ENCODE measurements at regions not wholly inside any gene's neighbourhood (a gene's known extent, or its start where the extent isn't known, plus 50 kb on each side); places are given as distances from the start of the nearest gene placed in this dataset.

DNA sequence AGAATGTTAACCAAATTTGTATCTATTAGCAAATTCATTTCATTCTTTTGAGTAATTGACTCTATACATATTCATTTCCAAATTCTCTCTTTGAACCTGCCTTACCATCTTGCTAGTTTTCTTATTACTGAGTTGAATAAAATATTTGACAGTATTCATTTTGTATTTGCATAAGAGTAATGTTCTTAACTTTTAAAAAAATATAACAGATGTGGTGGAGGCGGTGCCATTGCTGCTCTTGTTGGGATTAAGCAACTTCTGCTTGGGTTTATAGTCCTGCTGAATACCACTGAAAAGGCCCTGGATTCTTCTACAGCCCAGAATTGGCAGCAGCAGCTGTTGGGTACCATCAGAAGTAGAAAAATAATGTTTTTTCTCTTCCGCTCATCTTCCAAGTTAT, 148.9 kb upstream of the PEX5L start:
- Mint-ChIP-seq H3K27ac (ENCODE audit: low read depth, unreplicated experiment) (no peak overlapping the region), H3K9me3 (ENCODE audit: unreplicated experiment) (no peaks in the 10 kb centered on the region), H3K36me3 (ENCODE audit: insufficient read depth, unreplicated experiment) (no peaks in the 10 kb centered on the region), H3K4me1 (ENCODE audit: insufficient read depth, unreplicated experiment) (peaks cover 9% of the 10 kb centered on the region), H3K4me3 (ENCODE audit: unreplicated experiment) (no peak overlapping the region), H3K27me3 (ENCODE audit: insufficient read depth, unreplicated experiment) (no peaks in the 10 kb centered on the region)
- POLR2A ChIA-PET = no interaction called here
- CTCF ChIA-PET = no interaction called here
- intact Hi-C loops (cut with micrococcal nuclease) = no loop called here
- DNase-seq (ENCODE audit: unreplicated experiment) = no peak
- TF ChIP-seq, protein P1, sequence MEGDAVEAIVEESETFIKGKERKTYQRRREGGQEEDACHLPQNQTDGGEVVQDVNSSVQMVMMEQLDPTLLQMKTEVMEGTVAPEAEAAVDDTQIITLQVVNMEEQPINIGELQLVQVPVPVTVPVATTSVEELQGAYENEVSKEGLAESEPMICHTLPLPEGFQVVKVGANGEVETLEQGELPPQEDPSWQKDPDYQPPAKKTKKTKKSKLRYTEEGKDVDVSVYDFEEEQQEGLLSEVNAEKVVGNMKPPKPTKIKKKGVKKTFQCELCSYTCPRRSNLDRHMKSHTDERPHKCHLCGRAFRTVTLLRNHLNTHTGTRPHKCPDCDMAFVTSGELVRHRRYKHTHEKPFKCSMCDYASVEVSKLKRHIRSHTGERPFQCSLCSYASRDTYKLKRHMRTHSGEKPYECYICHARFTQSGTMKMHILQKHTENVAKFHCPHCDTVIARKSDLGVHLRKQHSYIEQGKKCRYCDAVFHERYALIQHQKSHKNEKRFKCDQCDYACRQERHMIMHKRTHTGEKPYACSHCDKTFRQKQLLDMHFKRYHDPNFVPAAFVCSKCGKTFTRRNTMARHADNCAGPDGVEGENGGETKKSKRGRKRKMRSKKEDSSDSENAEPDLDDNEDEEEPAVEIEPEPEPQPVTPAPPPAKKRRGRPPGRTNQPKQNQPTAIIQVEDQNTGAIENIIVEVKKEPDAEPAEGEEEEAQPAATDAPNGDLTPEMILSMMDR (IDR thresholded peaks at IDR 0.05; ENCODE audit: unreplicated experiment) = no peak
- no TSS peak for BruUV-seq (replicated peaks)

DNA sequence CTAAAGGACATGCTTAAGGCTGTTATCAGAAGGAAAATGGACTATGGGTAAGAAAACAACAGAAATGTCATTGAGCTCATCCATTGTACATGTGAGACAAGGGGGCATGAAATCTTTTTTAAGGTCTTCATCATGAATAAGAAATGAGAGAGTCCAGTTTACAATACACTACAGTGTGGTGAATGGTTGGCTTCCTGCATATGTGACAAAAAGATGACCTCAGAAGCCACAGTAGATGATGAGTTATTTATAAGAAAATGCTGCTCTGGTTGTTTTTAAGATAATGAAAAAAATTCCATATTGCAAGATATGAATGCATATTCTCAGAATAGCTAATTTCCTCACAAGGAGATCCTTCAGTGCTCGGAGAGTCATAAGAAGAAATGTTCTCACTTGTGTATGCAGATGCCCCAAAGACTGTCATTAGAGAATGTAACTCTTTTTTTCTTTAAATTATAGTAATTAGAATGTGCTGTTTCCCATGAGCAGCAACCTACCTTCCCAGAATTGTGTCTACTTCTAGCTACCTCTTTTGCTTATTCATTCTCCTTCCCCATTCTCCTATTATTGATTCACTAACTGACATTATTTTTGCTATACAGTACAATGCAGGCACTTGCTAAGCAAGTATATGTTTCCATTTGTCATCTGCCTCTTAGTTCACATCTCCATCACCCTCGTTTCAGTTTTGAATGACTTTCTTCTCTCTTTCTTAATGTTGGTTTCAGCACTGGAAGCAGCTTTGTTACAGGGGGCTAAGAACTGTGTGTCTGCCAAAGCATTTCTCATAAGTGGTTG, 152.0 kb upstream of the PEX5L start:
- H3K27ac Mint-ChIP-seq (ENCODE audit: low read depth, unreplicated experiment) = no peak overlapping the region
- no peak overlapping the region for H3K4me3 Mint-ChIP-seq (ENCODE audit: unreplicated experiment)
- TF ChIP-seq, protein P1 (IDR thresholded peaks at IDR 0.05; ENCODE audit: unreplicated experiment) = no peak
- H3K36me3 Mint-ChIP-seq (ENCODE audit: insufficient read depth, unreplicated experiment) = peaks cover 1% of the 10 kb centered on the region
- no peaks in the 10 kb centered on the region for H3K27me3 Mint-ChIP-seq (ENCODE audit: insufficient read depth, unreplicated experiment)
- H3K9me3 Mint-ChIP-seq (ENCODE audit: unreplicated experiment) = no peaks in the 10 kb centered on the region
- peaks cover 5% of the 10 kb centered on the region for H3K4me1 Mint-ChIP-seq (ENCODE audit: insufficient read depth, unreplicated experiment)
- no TSS peak for BruUV-seq (replicated peaks)
- ChIA-PET POLR2A (no interaction called here), CTCF (interaction anchor here (1.0 kb wide), 1 partner anchor 87 kb away, joined by 3 read pairs; no protein-coding TSS in a partner anchor)
- intact Hi-C loops (cut with micrococcal nuclease) = no loop called here
- DNase-seq (ENCODE audit: unreplicated experiment) = no peak

DNA sequence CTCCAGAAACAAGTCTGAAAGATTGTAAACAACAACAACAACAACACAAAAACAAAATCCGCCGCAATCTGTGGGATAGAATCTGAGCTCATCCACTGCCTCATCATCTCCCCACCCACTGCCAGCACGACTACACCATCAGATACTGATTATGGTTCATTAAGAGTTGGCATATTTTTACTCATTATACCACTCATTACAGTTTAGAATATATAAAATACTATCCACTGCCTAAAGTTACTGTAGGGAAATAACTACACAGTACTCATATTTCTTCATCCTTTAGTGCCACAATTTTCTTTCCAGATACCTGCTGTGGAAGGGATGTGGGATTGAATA, 152.5 kb upstream of the PEX5L start:
- intact Hi-C loops (cut with micrococcal nuclease) = no loop called here
- Mint-ChIP-seq H3K27me3 (ENCODE audit: insufficient read depth, unreplicated experiment) (no peaks in the 10 kb centered on the region), H3K36me3 (ENCODE audit: insufficient read depth, unreplicated experiment) (peaks cover 7% of the 10 kb centered on the region), H3K4me1 (ENCODE audit: insufficient read depth, unreplicated experiment) (peaks cover 5% of the 10 kb centered on the region), H3K9me3 (ENCODE audit: unreplicated experiment) (no peaks in the 10 kb centered on the region), H3K27ac (ENCODE audit: low read depth, unreplicated experiment) (no peak overlapping the region), H3K4me3 (ENCODE audit: unreplicated experiment) (no peak overlapping the region)
- BruUV-seq (replicated peaks) = no TSS peak
- POLR2A ChIA-PET = no interaction called here
- TF ChIP-seq, protein P1 (IDR thresholded peaks at IDR 0.05; ENCODE audit: unreplicated experiment) = no peak
- CTCF ChIA-PET = interaction anchor here (1.0 kb wide), 1 partner anchor 87 kb away, joined by 3 read pairs; no protein-coding TSS in a partner anchor
- no peak for DNase-seq (ENCODE audit: unreplicated experiment)

DNA sequence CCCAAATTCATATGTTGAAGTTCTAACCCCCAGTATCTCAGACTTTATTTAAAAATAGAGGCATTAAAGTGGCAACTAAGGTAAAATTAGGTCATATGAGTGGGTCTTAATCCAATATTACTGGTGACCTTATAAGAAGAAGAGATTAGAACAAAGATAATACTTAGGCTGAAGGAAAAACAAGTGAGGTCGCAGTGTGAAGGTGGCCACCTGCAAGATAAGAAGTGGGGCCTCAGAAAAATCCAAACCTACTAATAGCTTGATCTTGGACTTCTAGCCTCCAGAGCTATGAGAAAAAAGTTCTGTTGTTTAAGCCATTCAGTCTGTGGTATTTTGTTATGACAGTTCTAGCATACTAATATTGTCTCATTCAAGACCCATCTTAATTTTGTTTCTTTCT, 159.9 kb upstream of the PEX5L start:
- BruUV-seq (replicated peaks) = no TSS peak
- no peak for DNase-seq (ENCODE audit: unreplicated experiment)
- CTCF ChIA-PET = no interaction called here

More for the DNA sequence above, 159.9 kb upstream of the PEX5L start:
- no peak overlapping the region for H3K4me3 Mint-ChIP-seq (ENCODE audit: unreplicated experiment)
- H3K27me3 Mint-ChIP-seq (ENCODE audit: insufficient read depth, unreplicated experiment) = no peaks in the 10 kb centered on the region
- no peak overlapping the region for H3K27ac Mint-ChIP-seq (ENCODE audit: low read depth, unreplicated experiment)
- POLR2A ChIA-PET = no interaction called here
- TF ChIP-seq, protein P1 (IDR thresholded peaks at IDR 0.05; ENCODE audit: unreplicated experiment) = no peak
- H3K9me3 Mint-ChIP-seq (ENCODE audit: unreplicated experiment) = no peaks in the 10 kb centered on the region
- intact Hi-C loops (cut with micrococcal nuclease) = no loop called here
- peaks cover 7% of the 10 kb centered on the region for H3K36me3 Mint-ChIP-seq (ENCODE audit: insufficient read depth, unreplicated experiment)
- no peaks in the 10 kb centered on the region for H3K4me1 Mint-ChIP-seq (ENCODE audit: insufficient read depth, unreplicated experiment)

All from MCF 10A (cell line).